GM12872 (cell line): ENCODE measurements at regions not wholly inside any gene's neighbourhood (a gene's known extent, or its start where the extent isn't known, plus 50 kb on each side); places are given as distances from the start of the nearest gene placed in this dataset.

Experiments used
- TF ChIP-seq, protein P1 (sequence below): IDR thresholded peaks from 3 replicates; pipeline ENCODE4 v1.5.1; 2011; ENCODE audit warnings: low read depth, mild to moderate bottlenecking, low read length, moderate library complexity; ENCODE audit not compliant: insufficient read depth

- TF ChIP-seq, protein P1, sequence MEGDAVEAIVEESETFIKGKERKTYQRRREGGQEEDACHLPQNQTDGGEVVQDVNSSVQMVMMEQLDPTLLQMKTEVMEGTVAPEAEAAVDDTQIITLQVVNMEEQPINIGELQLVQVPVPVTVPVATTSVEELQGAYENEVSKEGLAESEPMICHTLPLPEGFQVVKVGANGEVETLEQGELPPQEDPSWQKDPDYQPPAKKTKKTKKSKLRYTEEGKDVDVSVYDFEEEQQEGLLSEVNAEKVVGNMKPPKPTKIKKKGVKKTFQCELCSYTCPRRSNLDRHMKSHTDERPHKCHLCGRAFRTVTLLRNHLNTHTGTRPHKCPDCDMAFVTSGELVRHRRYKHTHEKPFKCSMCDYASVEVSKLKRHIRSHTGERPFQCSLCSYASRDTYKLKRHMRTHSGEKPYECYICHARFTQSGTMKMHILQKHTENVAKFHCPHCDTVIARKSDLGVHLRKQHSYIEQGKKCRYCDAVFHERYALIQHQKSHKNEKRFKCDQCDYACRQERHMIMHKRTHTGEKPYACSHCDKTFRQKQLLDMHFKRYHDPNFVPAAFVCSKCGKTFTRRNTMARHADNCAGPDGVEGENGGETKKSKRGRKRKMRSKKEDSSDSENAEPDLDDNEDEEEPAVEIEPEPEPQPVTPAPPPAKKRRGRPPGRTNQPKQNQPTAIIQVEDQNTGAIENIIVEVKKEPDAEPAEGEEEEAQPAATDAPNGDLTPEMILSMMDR: no peak
Measured at GRCh38 chr22:44372611-44373010, 59.9 kb upstream of the SHISAL1 start.

GRCh38 chr22:44371741-44372525 is 59.2 kb upstream of the SHISAL1 start:
- TF ChIP-seq, protein P1: no peak

GRCh38 chr22:44369916-44370801 is 57.4 kb upstream of the SHISAL1 start:
- TF ChIP-seq, protein P1: no peak

GRCh38 chr22:44369293-44369661 is 56.5 kb upstream of the SHISAL1 start:
- TF ChIP-seq, protein P1: peak; percentile 36; the same call in 2 of the 3 replicates

DNA sequence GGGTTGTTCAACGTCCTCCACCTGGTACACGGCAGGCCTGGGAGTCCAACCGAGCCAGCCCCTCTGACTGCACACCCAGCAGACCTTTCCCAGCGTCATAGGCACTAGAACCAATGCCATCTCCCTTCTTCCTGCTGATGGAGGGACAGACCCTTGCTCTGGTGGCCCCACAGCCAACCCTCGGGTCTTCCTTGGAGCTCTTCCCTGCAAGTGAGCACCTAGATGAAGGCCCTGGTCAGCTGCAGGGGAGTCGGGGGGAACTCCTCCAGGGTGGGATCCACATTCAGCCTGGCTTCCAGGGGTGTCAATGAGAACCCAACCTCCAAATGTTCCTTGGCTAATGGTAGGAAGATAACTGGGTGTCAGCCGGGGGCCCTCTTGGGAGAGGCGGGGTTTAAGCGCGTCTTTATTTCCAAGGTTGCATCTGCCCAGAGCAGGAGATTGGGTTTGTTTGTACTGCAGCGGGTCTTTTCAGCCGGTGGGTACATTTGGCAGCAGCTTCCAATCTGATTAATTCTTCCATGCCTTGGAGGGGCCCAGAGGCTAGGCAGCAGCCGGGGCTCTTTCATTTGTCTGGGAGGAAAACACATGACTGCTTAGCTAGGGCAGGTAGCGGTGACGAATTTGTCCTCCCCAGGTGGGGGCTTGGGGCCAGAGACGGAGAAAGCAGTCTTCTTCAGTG is 56.0 kb upstream of the SHISAL1 start:
- TF ChIP-seq, protein P1: no peak

DNA sequence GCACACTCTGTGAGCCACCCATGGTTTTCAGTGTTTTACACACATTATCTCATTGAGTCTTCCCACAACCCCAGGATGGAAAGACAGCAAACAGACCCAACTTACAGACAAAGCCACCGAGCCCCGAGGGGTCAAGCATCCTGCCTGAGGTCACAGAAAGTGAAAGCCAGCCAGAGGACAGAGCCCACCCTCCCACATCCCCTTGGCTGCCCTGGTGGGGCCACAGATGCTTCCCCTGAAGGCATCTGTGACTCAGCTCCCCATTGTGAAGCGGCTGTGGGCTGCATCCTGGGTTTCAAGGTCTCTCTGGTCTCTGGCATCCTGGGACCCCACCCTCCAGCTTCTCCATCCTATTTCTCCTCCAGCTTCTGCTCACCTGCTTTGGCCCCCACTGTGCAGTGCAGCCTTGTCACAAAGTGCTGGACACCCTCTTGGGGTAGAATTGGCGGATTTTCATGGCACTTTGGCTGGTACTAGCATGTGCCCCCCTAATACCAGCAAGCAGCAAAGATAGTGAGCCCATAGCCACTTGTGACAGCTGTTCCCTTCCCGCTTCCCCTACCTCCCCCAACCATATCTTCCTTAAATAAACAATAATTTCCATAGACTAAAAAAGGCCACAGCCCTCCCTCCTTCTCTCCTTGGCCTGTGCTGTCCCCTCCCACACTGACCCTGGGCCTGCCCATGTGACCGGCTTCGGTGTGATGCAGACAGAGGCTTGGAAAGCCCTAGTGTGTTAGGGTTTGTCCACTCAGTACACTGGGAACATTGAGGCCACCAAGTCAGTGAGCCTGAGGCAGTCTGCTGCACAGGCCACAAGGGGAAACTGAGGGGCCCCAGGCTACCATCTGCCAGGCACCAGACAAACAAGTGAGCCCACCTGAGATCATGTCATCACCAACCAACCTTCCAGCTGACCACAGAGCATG is 53.9 kb upstream of the SHISAL1 start:
- TF ChIP-seq, protein P1: no peak
